ENCODE measurements at regions not wholly inside any gene's neighbourhood (a gene's known extent, or its start where the extent isn't known, plus 50 kb on each side); places are given as distances from the start of the nearest gene placed in this dataset.

DNA sequence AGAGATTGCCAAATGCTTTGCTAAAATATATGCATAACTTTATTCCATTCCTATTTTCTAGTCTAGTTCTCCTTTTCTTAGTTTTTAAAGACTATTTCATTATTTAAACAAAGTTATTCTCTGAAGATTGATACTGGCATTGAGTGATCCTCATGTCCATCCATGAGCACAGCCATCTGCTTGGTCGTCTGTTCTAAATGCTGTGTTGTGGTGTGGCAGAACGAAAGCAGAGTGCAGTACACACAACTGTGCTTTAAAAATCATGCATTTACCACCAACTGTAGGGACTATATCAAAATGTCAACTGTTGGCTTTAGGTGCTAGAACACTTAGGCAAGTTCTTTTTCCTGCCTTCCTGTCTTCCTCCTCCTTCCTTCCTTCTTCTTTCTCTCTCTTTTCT, 226.6 kb downstream of the ACKR3 start:
- Mint-ChIP-seq H3K27ac (no peak overlapping the region), H3K9me3 (no peaks in the 10 kb centered on the region), H3K27me3 (peaks cover 15 to 18% of the 10 kb centered on the region in 2 donors), H3K4me1 (ENCODE audit: low read depth in 2 of 2) (no peaks in the 10 kb centered on the region), H3K4me3 (no peak overlapping the region), H3K36me3 (no peaks in the 10 kb centered on the region)
- DNase-seq (ENCODE audit: low spot score), result no peak
- ATAC-seq, result no peak

DNA sequence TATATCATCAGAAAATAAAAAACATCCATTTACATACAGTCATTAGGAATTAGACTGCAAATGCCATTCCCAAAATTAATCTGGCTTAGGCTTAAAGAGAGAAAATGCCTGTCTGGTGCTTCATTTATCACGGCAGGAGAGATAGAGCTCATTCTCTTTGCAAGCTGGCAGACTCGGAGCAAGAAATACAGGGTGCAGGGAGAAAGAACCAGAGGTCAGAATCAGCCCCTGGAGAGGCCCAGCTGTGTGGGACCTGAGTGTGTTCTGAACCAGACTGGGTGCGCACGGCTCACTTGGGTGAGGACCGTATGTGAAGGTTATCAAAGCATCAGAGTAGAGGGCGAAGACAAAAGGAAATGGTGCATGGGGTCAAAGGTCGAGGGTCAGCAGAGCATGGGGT, 227.8 kb downstream of the ACKR3 start:
- peaks cover 17% of the 10 kb centered on the region in 2 donors for H3K27me3 Mint-ChIP-seq

DNA sequence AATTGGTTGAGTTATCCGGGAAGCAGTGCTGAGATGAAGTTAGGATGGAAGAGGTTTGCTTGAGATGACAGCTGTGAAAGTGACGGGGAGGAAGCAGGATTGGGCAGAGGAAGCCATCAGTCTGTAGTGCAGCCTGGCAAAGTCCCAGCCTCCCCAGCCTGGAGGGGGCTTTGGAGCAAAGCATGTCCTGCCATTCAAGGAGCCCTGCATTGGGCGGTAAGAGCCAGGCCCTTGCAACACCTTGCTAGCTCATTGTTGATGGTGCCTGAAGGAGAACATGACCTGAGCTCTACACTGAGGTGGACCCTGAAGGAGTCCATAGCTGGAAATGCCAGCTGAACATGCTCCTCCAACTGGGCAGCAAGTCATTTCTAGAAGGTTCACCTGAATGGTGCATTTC, 228.9 kb downstream of the ACKR3 start:
- Mint-ChIP-seq H3K4me1 (ENCODE audit: low read depth in 2 of 2) (no peaks in the 10 kb centered on the region), H3K27me3 (peaks cover 17 to 19% of the 10 kb centered on the region in 2 donors), H3K4me3 (no peak overlapping the region), H3K9me3 (no peaks in the 10 kb centered on the region), H3K27ac (no peak overlapping the region), H3K36me3 (no peaks in the 10 kb centered on the region)
- ATAC-seq (no peak), DNase-seq (ENCODE audit: low spot score) (no peak)

More for the DNA sequence above, 227.8 kb downstream of the ACKR3 start:
- H3K4me1 Mint-ChIP-seq (ENCODE audit: low read depth in 2 of 2), result no peaks in the 10 kb centered on the region
- no peaks in the 10 kb centered on the region for H3K36me3 Mint-ChIP-seq
- no peak for ATAC-seq
- no peak for DNase-seq (ENCODE audit: low spot score)
- no peak overlapping the region for H3K4me3 Mint-ChIP-seq
- no peaks in the 10 kb centered on the region for H3K9me3 Mint-ChIP-seq
- no peak overlapping the region for H3K27ac Mint-ChIP-seq

DNA sequence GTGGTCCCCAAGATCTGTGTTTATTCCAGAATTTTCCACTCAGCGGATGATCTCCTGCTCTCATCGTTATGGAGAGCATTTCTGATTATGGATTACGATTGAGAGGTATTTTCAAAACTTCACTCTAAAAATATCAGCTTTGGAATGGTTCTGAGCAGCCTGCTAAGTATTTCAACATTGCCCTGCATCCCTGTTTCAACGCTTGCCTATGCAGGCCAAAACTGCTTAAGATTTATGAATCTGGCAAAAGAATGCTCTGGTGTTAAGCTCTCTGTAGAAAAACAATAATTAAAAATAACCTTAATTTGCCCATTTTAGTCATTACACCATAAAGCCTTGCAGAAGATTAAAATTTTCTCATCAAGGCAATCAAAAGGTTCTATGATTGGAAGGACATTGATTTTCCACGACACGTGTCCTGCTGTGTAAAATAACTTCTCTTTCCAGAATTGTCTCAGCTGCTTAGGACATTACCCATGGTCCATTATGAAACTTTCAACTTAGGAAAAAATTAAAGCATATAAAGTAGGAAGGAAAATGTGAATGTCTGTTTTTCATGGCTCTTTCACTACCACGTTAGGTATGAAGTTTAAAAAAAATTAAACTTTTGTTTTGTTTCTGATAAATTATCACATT, 229.9 kb downstream of the ACKR3 start:
- H3K4me1 Mint-ChIP-seq (ENCODE audit: low read depth in 2 of 2), result no peaks in the 10 kb centered on the region
- H3K27ac Mint-ChIP-seq, result no peak overlapping the region
- ATAC-seq (no peak), DNase-seq (ENCODE audit: low spot score) (no peak)
- no peaks in the 10 kb centered on the region for H3K9me3 Mint-ChIP-seq
- no peak overlapping the region for H3K4me3 Mint-ChIP-seq
- peaks cover 17 to 19% of the 10 kb centered on the region in 2 donors for H3K27me3 Mint-ChIP-seq
- H3K36me3 Mint-ChIP-seq, result no peaks in the 10 kb centered on the region

DNA sequence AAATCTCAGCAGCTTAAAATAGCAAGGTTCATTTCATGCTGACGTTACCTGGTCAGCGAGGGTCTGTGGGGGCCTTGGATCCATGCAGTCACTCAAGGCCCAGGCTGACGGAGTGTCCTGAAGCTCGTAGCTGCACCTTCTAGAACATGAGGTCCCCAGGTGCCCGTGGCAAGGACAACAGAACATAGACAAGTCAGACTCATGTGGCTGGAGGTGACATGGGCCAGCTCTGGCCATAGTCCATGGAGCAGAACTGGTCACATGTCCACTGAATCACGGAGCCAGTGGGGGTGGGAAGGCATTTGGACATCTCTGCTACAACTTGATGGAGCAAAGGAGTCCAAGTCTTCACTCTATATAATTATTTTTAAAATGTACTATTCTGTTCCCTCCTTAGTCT, 233.2 kb downstream of the ACKR3 start:
- peaks cover 18 to 30% of the 10 kb centered on the region in 2 donors for H3K27me3 Mint-ChIP-seq
- H3K4me3 Mint-ChIP-seq, result no peak overlapping the region
- peaks cover 10% of the 10 kb centered on the region for H3K36me3 Mint-ChIP-seq
- ATAC-seq, result no peak
- H3K4me1 Mint-ChIP-seq (ENCODE audit: low read depth in 2 of 2), result no peaks in the 10 kb centered on the region
- H3K27ac Mint-ChIP-seq, result no peak overlapping the region
- no peaks in the 10 kb centered on the region for H3K9me3 Mint-ChIP-seq
- DNase-seq (ENCODE audit: low spot score), result no peak

DNA sequence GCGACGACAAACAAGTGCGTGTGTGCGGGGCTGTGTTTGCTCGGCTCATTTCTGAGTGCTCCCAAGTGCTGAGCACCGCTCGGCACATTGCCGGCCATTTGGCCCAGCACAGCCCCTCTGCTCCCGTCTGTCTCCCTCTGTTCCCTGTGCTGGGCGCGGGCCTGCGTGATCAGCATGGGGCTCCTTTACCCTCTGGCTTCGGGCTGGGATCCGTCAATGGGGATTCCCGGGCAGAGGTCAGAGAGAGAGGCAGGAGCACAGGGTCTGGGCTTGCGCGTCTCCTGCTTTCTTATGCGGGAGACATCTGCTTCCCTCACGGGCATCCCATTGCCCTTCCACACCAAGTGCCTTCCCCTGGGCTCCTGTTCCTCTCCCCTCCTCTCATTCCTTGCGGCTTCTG, 234.0 kb downstream of the ACKR3 start:
- ATAC-seq (no peak), DNase-seq (ENCODE audit: low spot score) (no peak)
- H3K27me3 Mint-ChIP-seq, result peaks cover 18 to 30% of the 10 kb centered on the region in 2 donors
- no peak overlapping the region for H3K4me3 Mint-ChIP-seq
- H3K27ac Mint-ChIP-seq, result no peak overlapping the region
- peaks cover 10% of the 10 kb centered on the region for H3K36me3 Mint-ChIP-seq
- peaks cover 3% of the 10 kb centered on the region for H3K9me3 Mint-ChIP-seq
- no peaks in the 10 kb centered on the region for H3K4me1 Mint-ChIP-seq (ENCODE audit: low read depth in 2 of 2)

DNA sequence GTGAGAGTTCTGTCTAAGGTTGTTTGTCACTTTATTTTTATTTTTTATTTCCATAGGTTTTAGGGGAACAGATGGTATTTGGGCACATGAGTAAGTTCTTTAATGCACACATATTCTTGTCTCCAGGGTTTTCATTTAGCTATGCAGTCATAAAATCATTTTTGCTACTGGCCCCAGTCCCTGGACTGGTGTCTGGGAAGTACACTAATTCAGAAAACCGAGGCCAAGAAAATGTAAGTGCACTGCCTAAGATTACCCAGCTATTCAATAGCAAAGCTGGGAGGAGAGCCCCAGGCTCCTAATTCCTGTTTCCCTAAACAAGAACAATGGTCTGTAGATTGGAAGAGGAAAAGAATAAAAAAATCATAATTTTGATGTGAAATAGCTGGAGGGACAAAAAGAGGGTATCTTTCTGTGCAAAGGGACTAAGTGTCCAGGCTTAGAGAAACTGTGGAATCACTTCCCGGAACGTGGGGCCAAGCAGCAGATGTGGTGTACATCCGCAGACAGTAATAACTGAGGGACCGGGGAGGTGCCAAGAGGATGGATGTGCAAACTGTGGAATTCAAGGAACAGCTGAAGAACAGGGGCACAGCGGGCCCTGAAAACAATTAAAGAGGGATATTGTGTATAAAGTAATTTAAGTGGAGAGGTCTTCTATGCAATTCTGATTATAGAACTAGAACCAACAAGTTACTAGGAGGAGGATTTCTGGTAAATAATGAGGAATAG, 236.3 kb downstream of the ACKR3 start:
- Mint-ChIP-seq H3K27me3 (peaks cover 15 to 20% of the 10 kb centered on the region in 2 donors), H3K4me3 (no peak overlapping the region), H3K36me3 (peaks cover 10% of the 10 kb centered on the region), H3K9me3 (peaks cover 3% of the 10 kb centered on the region), H3K4me1 (ENCODE audit: low read depth in 2 of 2) (no peaks in the 10 kb centered on the region), H3K27ac (no peak overlapping the region)
- ATAC-seq (no peak), DNase-seq (ENCODE audit: low spot score) (no peak)

DNA sequence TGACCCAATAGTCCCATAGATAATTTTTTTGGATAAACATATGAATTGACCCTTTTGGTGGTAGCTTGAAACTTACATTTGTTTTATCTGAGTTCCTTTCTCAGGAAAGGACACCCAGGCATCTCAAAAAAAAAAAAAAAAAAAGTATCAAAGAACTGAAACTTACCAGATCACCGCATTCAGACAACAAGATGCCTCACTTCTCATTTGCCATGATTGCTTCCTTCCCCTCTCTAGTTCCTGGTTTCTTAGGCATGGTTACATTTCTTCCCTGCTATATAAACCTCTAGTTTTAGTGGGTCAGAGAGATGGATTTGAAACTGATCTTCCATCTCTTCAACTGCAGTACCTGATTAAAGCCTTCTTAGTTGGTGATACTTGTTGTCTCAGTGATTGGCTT, 240.1 kb downstream of the ACKR3 start:
- Mint-ChIP-seq H3K36me3 (peaks cover 10% of the 10 kb centered on the region), H3K27me3 (peaks cover 13% of the 10 kb centered on the region in 2 donors), H3K9me3 (peaks cover 3% of the 10 kb centered on the region), H3K4me3 (no peak overlapping the region), H3K4me1 (ENCODE audit: low read depth in 2 of 2) (no peaks in the 10 kb centered on the region), H3K27ac (no peak overlapping the region)
- DNase-seq (ENCODE audit: low spot score) (no peak), ATAC-seq (no peak)

DNA sequence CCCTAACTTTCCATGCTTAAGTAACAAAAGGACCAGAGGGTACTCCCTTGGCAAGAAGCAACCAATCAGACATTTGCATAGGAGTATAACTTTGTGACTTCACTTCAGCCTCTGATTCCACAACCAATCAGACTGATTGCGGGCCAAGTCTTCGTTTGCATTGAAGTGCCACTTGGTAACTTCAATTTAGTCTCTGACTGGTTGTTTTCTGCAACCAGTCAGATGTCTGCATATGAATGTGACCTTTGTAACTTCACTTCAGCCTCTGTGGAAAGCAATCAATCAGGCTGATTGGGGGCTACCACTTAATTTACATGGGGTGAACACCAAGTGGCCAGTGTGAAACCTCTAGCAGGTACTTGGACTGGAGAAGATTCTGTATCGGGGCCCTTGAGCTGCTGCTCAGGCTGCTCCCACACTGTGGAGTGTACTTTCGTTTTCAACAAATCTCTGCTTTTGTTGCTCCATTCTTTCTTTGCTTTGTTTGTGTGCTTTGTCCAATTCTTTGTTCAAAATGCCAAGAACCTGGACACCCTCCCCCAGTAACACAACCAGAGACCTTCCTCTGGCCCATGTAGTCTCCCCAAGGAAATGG, 241.5 kb downstream of the ACKR3 start:
- H3K27me3 Mint-ChIP-seq, result peaks cover 7 to 9% of the 10 kb centered on the region in 2 donors
- DNase-seq (ENCODE audit: low spot score) (no peak), ATAC-seq (no peak)
- H3K27ac Mint-ChIP-seq, result no peak overlapping the region
- H3K4me3 Mint-ChIP-seq, result no peak overlapping the region
- peaks cover 7% of the 10 kb centered on the region for H3K36me3 Mint-ChIP-seq
- H3K4me1 Mint-ChIP-seq (ENCODE audit: low read depth in 2 of 2), result no peaks in the 10 kb centered on the region
- H3K9me3 Mint-ChIP-seq, result peaks cover 3% of the 10 kb centered on the region

DNA sequence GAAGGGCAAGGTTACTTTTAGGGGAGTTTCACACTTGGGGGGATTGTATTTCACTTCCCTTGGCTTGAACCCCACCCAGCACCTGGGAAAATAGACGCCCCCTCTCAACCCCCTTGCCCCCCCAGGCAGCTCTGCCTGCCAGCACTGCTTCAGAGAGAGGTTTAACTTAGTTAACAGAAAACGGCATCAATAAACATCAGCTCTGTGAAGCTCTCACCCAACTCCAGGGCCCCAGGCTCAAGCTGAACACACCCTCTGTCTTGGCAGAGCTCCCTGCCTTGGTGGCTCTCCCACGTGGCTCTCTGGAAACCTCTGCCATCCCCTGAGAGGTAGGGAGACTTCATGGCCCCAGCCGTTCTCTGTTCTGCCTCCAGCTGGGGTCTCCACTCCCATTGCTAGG, 244.1 kb downstream of the ACKR3 start:
- DNase-seq (ENCODE audit: low spot score) (no peak), ATAC-seq (no peak)
- Mint-ChIP-seq H3K36me3 (no peaks in the 10 kb centered on the region), H3K27me3 (peaks cover 1 to 7% of the 10 kb centered on the region in 2 donors), H3K9me3 (no peaks in the 10 kb centered on the region), H3K4me1 (ENCODE audit: low read depth in 2 of 2) (no peaks in the 10 kb centered on the region), H3K4me3 (no peak overlapping the region), H3K27ac (no peak overlapping the region)

DNA sequence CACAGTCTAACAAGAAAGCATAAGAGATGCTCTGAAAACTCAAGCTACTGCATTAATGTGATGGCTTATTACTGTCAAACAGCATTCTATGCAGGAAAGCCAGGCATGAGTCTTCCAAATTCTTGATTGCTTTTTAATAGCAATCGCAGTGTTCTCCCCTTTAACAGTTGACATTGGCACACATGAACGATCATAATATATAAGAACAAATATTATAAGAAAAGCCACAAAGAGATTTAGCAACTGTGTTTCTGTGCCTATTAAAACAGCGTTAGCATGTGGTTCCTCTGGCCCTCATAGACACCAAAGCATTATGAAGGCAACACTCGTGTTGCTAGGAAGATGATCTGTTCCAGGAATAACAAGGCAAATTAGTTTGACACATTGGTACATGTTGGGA, 245.0 kb downstream of the ACKR3 start:
- ATAC-seq (no peak), DNase-seq (ENCODE audit: low spot score) (no peak)
- Mint-ChIP-seq H3K27ac (no peak overlapping the region), H3K9me3 (no peaks in the 10 kb centered on the region), H3K36me3 (no peaks in the 10 kb centered on the region), H3K4me1 (ENCODE audit: low read depth in 2 of 2) (no peaks in the 10 kb centered on the region), H3K4me3 (no peak overlapping the region), H3K27me3 (peaks cover 8 to 10% of the 10 kb centered on the region in 2 donors)

DNA sequence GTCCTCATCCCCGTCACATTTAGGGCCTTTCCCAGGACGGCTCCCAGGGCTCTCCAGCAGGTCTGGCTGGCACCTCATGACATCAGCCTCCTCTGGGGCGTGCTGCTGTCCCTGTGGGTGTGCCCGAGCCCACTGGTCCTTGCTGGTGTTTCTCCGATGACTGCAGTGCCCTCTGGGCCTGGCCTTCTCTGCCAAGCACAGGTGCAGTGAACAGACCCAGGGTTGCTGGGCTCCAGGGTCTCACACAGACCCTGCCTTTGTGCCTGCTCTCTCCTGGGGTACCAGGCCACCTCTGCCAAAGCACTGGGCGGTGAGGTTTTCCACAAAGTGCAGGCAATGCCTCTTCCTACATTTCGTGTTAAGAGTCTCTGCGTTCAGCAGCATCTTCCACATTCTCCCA, 246.1 kb downstream of the ACKR3 start:
- no peak for DNase-seq (ENCODE audit: low spot score)
- no peaks in the 10 kb centered on the region for H3K36me3 Mint-ChIP-seq
- H3K4me3 Mint-ChIP-seq, result no peak overlapping the region
- peaks cover 10 to 13% of the 10 kb centered on the region in 2 donors for H3K27me3 Mint-ChIP-seq
- no peaks in the 10 kb centered on the region for H3K4me1 Mint-ChIP-seq (ENCODE audit: low read depth in 2 of 2)
- no peaks in the 10 kb centered on the region for H3K9me3 Mint-ChIP-seq
- ATAC-seq, result peak; percentile 29 to 34
- no peak overlapping the region for H3K27ac Mint-ChIP-seq

DNA sequence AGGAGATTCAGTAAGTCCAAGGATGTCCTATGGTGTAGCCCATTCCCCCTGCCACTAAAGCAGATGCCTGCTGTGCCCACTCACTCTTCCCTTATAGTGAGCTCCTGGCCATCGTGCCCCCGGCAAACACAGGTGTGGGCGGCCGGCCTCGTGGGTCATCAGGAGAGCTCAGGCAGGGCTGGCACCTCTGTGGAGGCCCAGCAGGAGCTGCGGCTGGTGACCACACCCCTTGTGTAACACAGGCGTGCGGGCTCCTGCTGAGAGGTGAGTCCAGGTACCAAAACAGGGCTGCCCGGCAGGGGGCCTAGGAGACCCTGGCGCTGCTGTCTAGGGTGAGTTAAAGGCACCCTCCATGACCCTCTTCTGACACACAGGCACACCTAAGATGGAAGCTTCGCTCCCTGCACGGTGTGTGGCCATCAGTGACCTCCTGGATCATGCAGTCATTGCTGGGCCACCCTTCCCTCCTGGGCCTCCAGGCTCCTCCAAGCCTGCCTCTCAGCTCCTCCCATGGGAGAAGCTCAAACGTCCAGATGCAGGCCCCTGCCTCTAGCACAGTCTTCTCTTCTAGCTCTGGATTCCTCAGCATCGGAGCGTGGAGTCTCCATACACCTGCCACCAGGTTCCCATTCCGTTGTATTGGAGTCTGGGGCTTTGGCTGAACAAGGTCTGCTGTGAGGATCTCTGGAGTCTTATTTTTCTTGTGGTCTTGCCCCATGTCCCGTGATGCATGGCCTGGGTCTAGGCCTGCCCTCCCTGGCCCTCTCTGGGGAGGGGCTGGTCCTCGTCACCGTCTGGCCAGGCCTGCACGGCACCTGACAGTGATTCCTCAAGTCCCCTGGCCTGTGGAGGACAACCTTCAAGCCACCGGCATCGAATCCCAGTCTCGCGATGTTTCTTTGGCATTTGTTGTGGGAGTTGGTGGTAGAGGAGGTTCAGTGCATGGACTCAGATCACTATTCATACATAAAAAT, 246.9 kb downstream of the ACKR3 start:
- peak; percentile 26 to 32 for ATAC-seq
- H3K27me3 Mint-ChIP-seq, result peaks cover 13 to 15% of the 10 kb centered on the region in 2 donors

More for the DNA sequence above, 246.9 kb downstream of the ACKR3 start:
- no peaks in the 10 kb centered on the region for H3K9me3 Mint-ChIP-seq
- no peak for DNase-seq (ENCODE audit: low spot score)
- H3K36me3 Mint-ChIP-seq, result no peaks in the 10 kb centered on the region
- H3K27ac Mint-ChIP-seq, result no peak overlapping the region
- H3K4me3 Mint-ChIP-seq, result no peak overlapping the region
- no peaks in the 10 kb centered on the region for H3K4me1 Mint-ChIP-seq (ENCODE audit: low read depth in 2 of 2)

All from natural killer cell treated with Interleukin-12 subunit alpha and Interleukin-12 subunit beta and Interleukin-15 and Interleukin-18, amount 100 ng/mL, for 72 hours (primary cell).